ENCODE measurements at regions not wholly inside any gene's neighbourhood (a gene's known extent, or its start where the extent isn't known, plus 50 kb on each side); places are given as distances from the start of the nearest gene placed in this dataset.

DNA sequence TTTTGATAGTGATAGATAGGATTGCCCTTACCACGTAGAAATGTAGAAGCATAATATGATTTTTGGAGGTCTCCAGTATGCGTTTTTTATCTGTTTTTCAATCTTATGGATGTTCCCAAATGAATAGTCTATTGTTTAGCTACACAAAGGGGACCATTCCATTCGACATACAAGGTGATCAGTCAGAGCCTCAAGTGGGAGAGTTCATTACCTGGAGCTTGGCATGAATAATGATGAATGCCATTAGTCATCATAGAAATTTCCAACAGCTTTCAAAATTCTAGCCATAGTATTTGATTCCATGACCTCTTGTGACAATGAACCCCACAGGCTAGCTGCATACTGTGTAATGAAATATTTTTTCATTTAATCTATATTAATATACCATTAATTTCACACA, 123.6 kb downstream of the PDHA2 start:
- H3K4me3 Mint-ChIP-seq, result no peak overlapping the region
- POLR2A ChIA-PET, result no interaction called here
- peaks cover 0 to 5% (median 0%) of the 10 kb centered on the region in 9 donors for H3K9me3 Mint-ChIP-seq
- no peaks in the 10 kb centered on the region for H3K4me1 Mint-ChIP-seq
- H3K36me3 Mint-ChIP-seq, result no peaks in the 10 kb centered on the region
- no peak for DNase-seq
- ATAC-seq, result no peak
- H3K27ac Mint-ChIP-seq, result no peak overlapping the region
- peaks cover 0 to 4% (median 0%) of the 10 kb centered on the region in 5 donors for H3K27me3 Mint-ChIP-seq

DNA sequence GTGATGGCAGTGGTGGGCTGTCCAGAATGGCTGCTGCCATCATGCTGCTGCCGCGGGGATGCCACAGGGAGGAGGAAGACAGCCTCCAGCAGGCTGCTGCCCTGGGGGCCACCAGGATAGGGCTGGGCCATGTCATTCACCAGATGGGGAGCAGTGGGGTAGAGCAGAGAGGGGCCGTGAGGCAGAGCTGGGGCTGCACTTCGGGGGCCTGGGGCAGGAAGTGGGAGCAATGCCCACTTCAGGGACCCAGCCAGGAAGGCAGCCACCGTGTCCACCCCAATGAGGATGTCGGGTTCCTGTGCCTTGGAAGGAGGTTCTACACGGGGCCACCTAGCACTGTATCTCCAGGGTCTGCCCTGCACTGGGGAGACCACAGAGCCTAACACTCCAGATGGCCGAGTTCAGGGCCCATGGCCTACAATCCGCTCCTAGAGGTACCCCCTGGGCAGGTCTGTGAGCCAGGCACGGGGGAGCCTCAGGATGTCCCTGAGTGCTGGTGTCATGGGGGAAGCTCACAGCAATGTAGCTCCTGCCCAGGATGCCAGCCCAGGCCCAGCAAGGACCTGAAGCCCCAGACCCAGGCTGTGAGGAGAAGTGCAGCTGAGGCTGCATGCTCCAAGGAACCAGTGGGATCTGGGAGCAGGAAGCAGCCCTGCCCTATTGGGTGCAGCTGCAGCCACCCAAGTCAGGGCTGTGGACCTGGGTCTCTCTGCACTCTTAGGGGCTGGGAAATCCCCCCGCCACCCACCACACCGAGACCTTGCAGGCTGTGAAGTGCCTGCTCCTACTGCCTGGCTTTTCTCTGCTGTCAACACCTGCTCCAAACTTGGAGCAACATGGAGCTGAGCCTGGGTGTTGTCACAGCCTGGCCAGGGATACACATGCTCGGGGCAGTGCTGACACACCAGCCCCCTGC, 140.3 kb downstream of the PDHA2 start:
- no peak overlapping the region for H3K27ac Mint-ChIP-seq
- POLR2A ChIA-PET, result no interaction called here
- H3K4me3 Mint-ChIP-seq, result no peak overlapping the region

DNA sequence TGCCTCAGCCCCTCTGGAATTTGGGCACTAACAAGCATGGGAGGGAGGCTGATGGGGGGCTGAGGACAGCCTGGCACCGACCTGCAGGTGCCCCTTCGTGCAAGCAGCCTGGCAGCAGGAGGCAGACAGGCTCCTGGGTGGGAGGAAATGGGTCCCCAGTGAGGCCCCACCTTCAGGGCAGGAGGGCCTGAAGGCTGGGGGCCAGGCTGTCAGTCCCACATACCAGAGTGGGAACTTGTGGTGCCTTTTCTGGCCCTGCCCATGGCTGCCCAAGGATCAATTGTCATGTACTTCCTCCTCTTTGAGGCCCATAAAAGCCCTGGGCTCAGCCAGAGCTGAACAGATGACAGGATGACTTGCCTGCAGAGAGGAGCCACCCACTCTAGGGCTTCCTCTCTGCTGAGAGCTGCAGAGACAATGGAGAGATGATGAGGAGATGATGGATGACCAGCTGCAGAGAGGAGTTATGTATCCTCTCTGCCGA, 141.0 kb downstream of the PDHA2 start:
- Mint-ChIP-seq H3K9me3 (peaks cover 0 to 26% (median 1%) of the 10 kb centered on the region in 9 donors), H3K4me1 (peaks cover 0 to 7% (median 3%) of the 10 kb centered on the region in 4 donors), H3K27me3 (peaks cover 0 to 4% (median 1%) of the 10 kb centered on the region in 5 donors), H3K27ac (no peak overlapping the region), H3K36me3 (no peaks in the 10 kb centered on the region), H3K4me3 (no peak overlapping the region)
- ATAC-seq (no peak), DNase-seq (no peak)
- POLR2A ChIA-PET, result no interaction called here

More for the DNA sequence above, 140.3 kb downstream of the PDHA2 start:
- DNase-seq (no peak), ATAC-seq (no peak)
- H3K36me3 Mint-ChIP-seq, result no peaks in the 10 kb centered on the region
- H3K4me1 Mint-ChIP-seq, result peaks cover 0 to 7% (median 3%) of the 10 kb centered on the region in 4 donors
- H3K9me3 Mint-ChIP-seq, result peaks cover 0 to 26% (median 1%) of the 10 kb centered on the region in 9 donors
- peaks cover 0 to 4% (median 1%) of the 10 kb centered on the region in 5 donors for H3K27me3 Mint-ChIP-seq

DNA sequence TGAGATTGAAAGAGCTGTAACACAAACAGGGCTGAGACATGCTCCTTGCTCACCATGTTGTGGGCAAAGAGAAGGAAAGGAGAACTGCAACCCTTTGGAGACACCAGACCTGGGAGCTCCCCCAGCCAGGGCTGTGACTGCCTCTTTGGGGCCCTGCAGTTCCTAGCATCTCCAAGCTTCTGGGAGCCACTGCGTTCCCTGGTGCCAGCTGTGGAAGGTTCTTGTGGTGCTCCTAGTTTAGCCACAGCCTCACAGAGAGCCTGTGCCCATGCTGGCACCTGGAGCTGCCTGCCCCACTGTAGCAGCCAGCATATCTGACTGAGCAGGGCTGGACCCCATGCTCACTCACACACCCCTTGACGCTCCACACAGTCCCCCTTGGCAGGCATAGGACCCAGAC, 141.7 kb downstream of the PDHA2 start:
- no peak for ATAC-seq
- POLR2A ChIA-PET, result no interaction called here
- Mint-ChIP-seq H3K36me3 (no peaks in the 10 kb centered on the region), H3K4me3 (no peak overlapping the region), H3K27me3 (peaks cover 0 to 8% (median 1%) of the 10 kb centered on the region in 5 donors), H3K27ac (no peak overlapping the region), H3K9me3 (peaks cover 0 to 30% (median 1%) of the 10 kb centered on the region in 9 donors), H3K4me1 (peaks cover 0 to 7% (median 3%) of the 10 kb centered on the region in 4 donors)
- no peak for DNase-seq

DNA sequence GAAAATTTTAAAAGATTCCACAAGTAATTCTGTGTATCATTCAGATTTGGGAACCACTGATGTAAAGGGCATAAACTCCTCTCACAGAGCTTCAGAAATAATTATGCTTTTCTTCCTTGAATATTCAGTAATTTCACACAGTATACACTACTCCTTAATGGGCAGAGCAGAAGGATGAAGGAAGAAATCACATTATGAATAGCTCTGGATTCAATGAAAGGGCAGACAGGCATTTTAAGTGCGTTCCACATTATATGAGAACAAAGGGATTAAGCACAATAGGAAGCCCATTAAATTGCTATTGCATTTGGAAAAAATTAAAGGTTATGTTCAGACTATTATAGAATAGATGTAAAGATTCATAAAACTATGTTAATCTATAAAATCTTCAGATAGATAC, 142.6 kb downstream of the PDHA2 start:
- ATAC-seq, result no peak
- Mint-ChIP-seq H3K27ac (no peak overlapping the region), H3K27me3 (peaks cover 0 to 8% (median 1%) of the 10 kb centered on the region in 5 donors), H3K36me3 (no peaks in the 10 kb centered on the region), H3K4me1 (peaks cover 0 to 7% (median 3%) of the 10 kb centered on the region in 4 donors), H3K4me3 (no peak overlapping the region), H3K9me3 (peaks cover 0 to 29% (median 1%) of the 10 kb centered on the region in 9 donors)
- POLR2A ChIA-PET, result no interaction called here
- DNase-seq, result no peak

DNA sequence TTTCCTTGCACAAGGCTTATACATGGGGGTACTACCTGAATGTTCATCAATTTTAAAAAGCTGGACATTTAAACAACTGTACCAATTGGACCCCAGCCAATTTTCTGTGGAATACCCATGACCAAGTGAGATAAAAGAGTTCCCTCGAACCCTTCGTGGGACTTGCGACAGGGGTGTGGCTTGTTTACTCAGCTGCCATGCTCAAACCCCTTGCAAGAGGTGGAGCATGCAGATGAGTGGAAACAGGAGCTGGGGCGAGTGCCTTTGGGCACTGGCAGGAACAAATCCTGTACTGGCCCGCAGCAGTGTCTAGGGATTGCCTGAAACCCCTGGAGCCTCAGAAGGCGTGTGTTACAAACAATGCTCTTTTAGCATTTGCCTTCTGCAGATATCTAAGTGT, 144.2 kb downstream of the PDHA2 start:
- peaks cover 0 to 7% (median 3%) of the 10 kb centered on the region in 4 donors for H3K4me1 Mint-ChIP-seq
- H3K9me3 Mint-ChIP-seq, result peaks cover 0 to 27% (median 1%) of the 10 kb centered on the region in 9 donors
- H3K27me3 Mint-ChIP-seq, result peaks cover 0 to 8% (median 1%) of the 10 kb centered on the region in 5 donors
- no peak overlapping the region for H3K27ac Mint-ChIP-seq
- no peak for ATAC-seq
- POLR2A ChIA-PET, result no interaction called here
- no peaks in the 10 kb centered on the region for H3K36me3 Mint-ChIP-seq
- DNase-seq, result no peak
- no peak overlapping the region for H3K4me3 Mint-ChIP-seq

DNA sequence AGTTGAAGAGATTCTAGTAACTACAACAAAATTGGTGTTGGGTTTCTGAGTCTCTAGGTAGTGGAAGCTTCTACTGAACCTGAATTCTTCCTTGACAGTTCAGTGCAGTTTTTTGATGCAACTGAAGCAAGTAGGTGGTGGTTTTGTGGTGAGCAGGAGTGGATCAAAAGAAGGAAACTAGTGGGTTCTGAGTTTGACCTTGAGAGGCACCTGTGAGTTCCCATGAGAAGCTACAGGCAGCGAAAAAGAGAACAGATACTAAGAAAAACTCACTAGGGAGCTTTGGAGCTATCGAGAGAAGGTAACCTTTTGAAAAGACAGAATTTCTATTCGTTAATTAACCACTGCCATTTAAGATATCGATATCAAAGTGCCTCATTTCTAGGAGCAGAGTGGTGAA, 145.2 kb downstream of the PDHA2 start:
- peak overlapping the region in 1 of 10 donors; percentile 54 for H3K4me3 Mint-ChIP-seq
- peaks cover 0 to 20% (median 0%) of the 10 kb centered on the region in 9 donors for H3K9me3 Mint-ChIP-seq
- peaks cover 0 to 8% (median 0%) of the 10 kb centered on the region in 5 donors for H3K27me3 Mint-ChIP-seq
- POLR2A ChIA-PET, result no interaction called here
- no peak overlapping the region for H3K27ac Mint-ChIP-seq
- H3K4me1 Mint-ChIP-seq, result peaks cover 0 to 7% (median 3%) of the 10 kb centered on the region in 4 donors
- ATAC-seq, result peak in 1 of 2 donors; percentile 39
- H3K36me3 Mint-ChIP-seq, result no peaks in the 10 kb centered on the region
- peak in 1 of 10 donors; percentile 14 for DNase-seq

DNA sequence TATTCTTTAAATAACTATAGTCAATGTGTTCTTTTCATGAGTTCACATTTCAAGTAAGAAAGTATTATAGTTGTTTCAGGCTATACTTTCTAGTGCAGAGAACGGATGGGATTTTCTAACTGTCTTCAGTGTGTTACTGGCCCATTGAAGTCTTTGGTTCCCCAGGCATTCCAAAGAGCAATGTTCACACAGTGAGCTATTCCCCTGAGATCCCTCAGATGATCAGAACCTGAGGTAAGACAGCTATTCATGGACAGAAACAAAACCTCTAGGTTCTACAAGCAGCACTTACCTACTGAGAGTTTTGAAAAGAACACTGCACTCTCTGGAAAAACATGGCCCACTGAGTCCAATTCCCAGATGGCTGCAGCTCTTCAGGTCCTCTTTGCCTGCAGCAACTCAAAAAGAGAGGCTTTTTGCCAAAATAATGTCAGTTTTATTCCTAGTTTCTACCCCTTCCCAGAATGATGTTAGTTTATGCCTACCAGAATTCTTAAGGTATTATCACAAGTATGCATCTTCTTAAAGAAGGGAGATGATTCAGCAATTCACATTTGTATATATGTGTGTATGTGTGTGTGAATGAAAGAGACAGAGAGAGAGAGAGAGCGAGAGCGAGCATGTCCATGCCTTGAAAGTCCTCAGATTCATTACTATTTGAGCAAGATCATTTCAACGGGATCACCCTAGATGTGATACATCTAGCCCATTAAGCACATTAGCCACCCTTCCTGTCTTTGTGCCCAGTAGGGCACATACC, 146.1 kb downstream of the PDHA2 start:
- Mint-ChIP-seq H3K27ac (no peak overlapping the region), H3K9me3 (peaks cover 0 to 20% (median 0%) of the 10 kb centered on the region in 9 donors), H3K27me3 (peaks cover 0 to 8% (median 0%) of the 10 kb centered on the region in 5 donors), H3K4me3 (no peak overlapping the region), H3K4me1 (peaks cover 0 to 7% (median 3%) of the 10 kb centered on the region in 4 donors), H3K36me3 (no peaks in the 10 kb centered on the region)
- POLR2A ChIA-PET, result no interaction called here
- no peak for DNase-seq
- ATAC-seq, result no peak

DNA sequence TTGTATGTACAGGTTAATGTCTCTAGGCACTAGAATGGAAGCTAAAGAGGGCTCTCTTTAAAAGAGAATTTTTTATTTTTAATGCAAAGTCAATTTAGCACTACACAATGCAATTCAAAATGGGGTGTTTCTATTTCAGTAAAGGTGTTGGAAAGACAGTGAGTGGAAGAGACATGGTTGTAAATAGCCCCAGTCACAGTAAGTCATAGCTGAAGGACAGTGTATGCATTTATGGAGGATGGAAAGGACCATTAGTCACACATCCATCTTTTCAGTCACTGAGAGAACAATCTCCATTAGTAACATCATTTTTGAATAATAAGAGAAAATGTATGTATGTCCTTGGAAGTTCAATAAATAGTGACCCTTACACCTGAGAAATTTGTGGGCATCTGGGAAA, 148.0 kb downstream of the PDHA2 start:
- H3K4me3 Mint-ChIP-seq, result no peak overlapping the region
- POLR2A ChIA-PET, result no interaction called here
- peaks cover 0 to 4% (median 0%) of the 10 kb centered on the region in 5 donors for H3K27me3 Mint-ChIP-seq
- no peak overlapping the region for H3K27ac Mint-ChIP-seq
- no peaks in the 10 kb centered on the region for H3K36me3 Mint-ChIP-seq
- ATAC-seq (no peak), DNase-seq (no peak)
- H3K4me1 Mint-ChIP-seq, result peaks cover 0 to 7% (median 3%) of the 10 kb centered on the region in 4 donors
- peaks cover 0 to 14% (median 0%) of the 10 kb centered on the region in 9 donors for H3K9me3 Mint-ChIP-seq

DNA sequence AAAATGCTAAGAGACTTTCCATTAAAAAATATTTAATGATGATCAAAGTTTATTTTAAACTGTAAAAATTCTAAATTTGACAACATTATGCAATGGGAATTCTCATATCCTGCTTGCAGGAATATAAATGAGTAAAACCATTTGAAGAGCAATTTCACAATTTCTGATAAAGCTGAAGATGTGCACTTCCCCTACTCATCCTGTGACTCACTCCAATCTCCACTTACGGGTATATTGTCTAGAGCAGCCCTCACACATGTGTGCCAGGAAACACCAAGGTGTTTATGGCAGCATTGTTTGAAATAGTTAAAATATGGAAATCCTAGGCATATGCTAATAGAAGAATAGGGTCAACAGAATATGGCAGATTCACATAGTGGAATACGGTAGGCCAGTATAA, 158.4 kb downstream of the PDHA2 start:
- no peaks in the 10 kb centered on the region for H3K36me3 Mint-ChIP-seq
- H3K27ac Mint-ChIP-seq, result no peak overlapping the region
- ATAC-seq (no peak), DNase-seq (no peak)
- no peaks in the 10 kb centered on the region for H3K4me1 Mint-ChIP-seq
- H3K27me3 Mint-ChIP-seq, result no peaks in the 10 kb centered on the region
- H3K9me3 Mint-ChIP-seq, result peaks cover 0 to 16% (median 0%) of the 10 kb centered on the region in 9 donors
- H3K4me3 Mint-ChIP-seq, result no peak overlapping the region
- POLR2A ChIA-PET, result no interaction called here

DNA sequence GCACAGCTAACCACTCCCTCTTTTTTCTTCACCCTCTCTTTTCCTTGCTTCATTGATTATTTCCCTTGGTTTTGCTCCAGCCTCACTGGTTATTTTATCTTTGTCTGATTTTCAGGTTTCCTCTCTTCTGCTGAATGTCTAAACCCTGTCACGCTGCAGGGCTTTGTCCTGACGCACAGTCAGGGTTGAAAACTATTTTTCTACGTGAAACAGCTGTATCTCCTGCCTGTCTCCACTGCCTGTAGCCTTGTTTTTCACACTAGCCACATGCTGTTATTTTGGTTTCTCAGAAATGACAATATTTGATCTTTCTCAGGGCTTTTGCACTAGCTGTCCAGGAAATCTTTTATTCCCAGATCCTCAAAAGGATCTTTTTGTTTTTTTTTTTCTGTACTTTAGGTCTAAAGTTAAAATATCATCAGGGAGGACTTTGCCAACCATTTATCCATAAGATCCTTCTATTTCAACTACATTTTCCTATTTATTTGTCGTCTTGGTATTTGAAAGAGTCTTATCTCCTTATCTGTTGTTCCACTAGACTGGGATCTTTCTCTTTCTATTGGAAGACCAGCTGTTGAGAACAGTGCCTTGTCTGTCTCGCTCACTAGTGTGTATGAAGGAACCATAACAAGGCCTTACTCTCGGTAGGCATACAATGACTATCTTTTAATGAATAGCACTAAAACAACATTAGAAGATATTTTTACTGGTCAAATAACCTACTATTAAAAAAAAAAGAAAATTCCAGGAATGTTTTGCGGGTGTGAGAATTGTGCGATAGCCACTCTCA, 164.3 kb downstream of the PDHA2 start:
- H3K4me1 Mint-ChIP-seq, result no peaks in the 10 kb centered on the region
- H3K9me3 Mint-ChIP-seq, result peaks cover 0 to 6% (median 0%) of the 10 kb centered on the region in 9 donors
- no peak for ATAC-seq
- no peak for DNase-seq
- H3K27ac Mint-ChIP-seq, result no peak overlapping the region
- POLR2A ChIA-PET, result no interaction called here
- H3K36me3 Mint-ChIP-seq, result no peaks in the 10 kb centered on the region
- no peak overlapping the region for H3K4me3 Mint-ChIP-seq
- no peaks in the 10 kb centered on the region for H3K27me3 Mint-ChIP-seq

DNA sequence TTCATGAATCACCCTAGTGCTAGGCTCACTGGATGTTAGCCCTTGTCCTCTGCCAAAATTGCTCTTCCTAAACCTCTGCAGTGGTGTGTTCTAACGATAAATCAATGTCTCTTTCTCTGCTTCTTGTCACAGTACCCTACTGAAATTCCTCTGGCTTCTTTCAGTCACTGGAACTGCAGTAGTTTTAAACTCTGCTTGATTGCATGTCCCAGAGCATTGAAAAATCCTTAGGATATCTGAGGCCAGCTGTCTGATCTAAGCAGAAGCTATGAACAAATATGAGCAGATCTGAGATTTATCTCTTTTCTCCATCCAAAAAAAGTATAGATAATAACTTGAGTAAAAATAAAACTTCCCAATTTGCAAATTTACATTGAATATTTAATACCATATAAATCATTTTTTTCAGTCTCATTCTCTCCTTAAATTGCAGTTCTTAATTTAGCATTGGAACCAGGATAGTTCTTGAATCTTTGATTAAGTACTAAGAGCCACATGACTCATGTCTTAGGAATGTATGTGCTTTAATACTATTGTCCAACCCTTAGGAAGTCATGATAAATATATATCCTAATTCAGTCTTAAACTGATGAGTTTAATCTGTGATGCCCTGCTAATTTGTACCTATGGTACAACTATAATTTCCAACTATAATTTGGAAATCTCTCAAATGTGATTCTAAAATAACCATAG, 169.7 kb downstream of the PDHA2 start:
- H3K4me1 Mint-ChIP-seq, result no peaks in the 10 kb centered on the region
- no peak overlapping the region for H3K27ac Mint-ChIP-seq
- H3K36me3 Mint-ChIP-seq, result no peaks in the 10 kb centered on the region
- H3K27me3 Mint-ChIP-seq, result no peaks in the 10 kb centered on the region
- H3K4me3 Mint-ChIP-seq, result no peak overlapping the region
- no peak for ATAC-seq
- POLR2A ChIA-PET, result no interaction called here
- peaks cover 0 to 2% (median 0%) of the 10 kb centered on the region in 9 donors for H3K9me3 Mint-ChIP-seq
- DNase-seq, result no peak

Measured in naive thymus-derived CD8-positive, alpha-beta T cell (primary cell).